Thoracic aorta (tissue), 2 donors: ENCODE measurements at regions not wholly inside any gene's neighbourhood (a gene's known extent, or its start where the extent isn't known, plus 50 kb on each side); places are given as distances from the start of the nearest gene placed in this dataset.

Source experiments
- ATAC-seq: fragments of 150-250 bp; one replicate; pipeline ENCODE4 v1.8.0; 2017; ENCODE audit warnings: low read depth; ENCODE audit not compliant: insufficient number of reproducible peaks, low FRiP score
- DNase-seq: peaks from one replicate; pipeline ENCODE4 v3.0.0-alpha.2; 2020; ENCODE audit warnings: low spot score
- H3K27ac ChIP-seq, 2 donors: fragments of 200-600 bp; sonication (generic); 1 replicate in 1 of 2; 2 replicates in 1 of 2; pipeline ENCODE4 v1.5.1; 2016; ENCODE audit warnings: mild to moderate bottlenecking in 2 of 2, moderate library complexity in 2 of 2
- H3K27me3 ChIP-seq: fragments of 200-600 bp; sonication (generic); replicated peaks from 2 replicates; pipeline ENCODE4 v1.6.0; 2016; ENCODE audit warnings: mild to moderate bottlenecking; ENCODE audit not compliant: insufficient read depth
- H3K36me3 ChIP-seq: fragments of 200-600 bp; sonication (generic); one replicate; pipeline ENCODE4 v1.5.1; 2016
- H3K4me1 ChIP-seq, 2 donors: fragments of 200-600 bp; sonication (generic); 1 replicate in 1 of 2; 2 replicates in 1 of 2; pipeline versions ENCODE4 v1.5.1 to v1.6.0; 2016; ENCODE audit warnings: low read depth in 2 of 2, mild to moderate bottlenecking in 1 of 2; ENCODE audit not compliant: control insufficient read depth in 1 of 2
- H3K4me3 ChIP-seq: fragments of 200-600 bp; sonication (generic); 2 replicates; pipeline ENCODE4 v1.5.1; 2016; ENCODE audit warnings: mild to moderate bottlenecking
- H3K9me3 ChIP-seq: fragments of 200-600 bp; sonication (generic); 2 replicates; pipeline ENCODE4 v1.5.1; 2016
- TF ChIP-seq, protein P1 (sequence below): fragments of 200-600 bp; sonication (generic); IDR thresholded peaks from one replicate; pipeline ENCODE4 v1.5.1; 2019; ENCODE audit warnings: antibody characterized with exemption

DNA sequence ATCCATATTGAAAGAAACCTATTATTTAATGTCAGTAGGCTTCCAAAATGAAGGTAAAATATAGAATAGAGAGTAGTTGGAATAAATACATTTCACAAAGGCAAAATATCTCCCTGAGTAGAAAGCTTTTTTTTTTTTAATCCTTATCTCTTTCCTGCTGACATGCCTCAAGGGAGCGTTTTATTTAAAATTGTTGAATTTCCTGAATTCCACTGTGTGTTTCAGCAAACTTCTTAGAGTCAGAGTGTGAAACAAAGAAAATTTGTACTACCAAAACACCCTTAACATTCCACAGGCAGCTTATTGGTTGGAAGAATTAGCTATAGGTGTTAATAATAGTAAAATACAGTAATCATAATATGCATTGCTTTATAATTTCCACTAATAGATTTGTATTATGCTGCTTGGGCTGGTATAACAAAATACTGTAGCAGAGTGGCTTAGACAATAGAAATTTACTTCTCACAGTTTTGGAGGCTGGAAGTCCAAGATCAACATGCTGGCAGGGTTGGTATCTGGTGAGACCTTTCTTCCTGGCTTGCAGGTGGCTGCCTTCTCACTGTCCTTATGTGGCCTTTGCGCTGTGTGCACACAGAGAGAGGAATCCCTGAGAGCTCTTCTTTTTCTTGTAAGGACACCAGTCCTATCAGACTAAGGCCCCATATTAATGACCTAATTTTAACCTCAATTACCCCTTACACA lies 468.4 kb upstream of the C1orf87 start:
- DNase-seq (no peak), ATAC-seq (no peak)
- no peaks in the 10 kb centered on the region for H3K9me3 ChIP-seq
- TF ChIP-seq, protein P1, sequence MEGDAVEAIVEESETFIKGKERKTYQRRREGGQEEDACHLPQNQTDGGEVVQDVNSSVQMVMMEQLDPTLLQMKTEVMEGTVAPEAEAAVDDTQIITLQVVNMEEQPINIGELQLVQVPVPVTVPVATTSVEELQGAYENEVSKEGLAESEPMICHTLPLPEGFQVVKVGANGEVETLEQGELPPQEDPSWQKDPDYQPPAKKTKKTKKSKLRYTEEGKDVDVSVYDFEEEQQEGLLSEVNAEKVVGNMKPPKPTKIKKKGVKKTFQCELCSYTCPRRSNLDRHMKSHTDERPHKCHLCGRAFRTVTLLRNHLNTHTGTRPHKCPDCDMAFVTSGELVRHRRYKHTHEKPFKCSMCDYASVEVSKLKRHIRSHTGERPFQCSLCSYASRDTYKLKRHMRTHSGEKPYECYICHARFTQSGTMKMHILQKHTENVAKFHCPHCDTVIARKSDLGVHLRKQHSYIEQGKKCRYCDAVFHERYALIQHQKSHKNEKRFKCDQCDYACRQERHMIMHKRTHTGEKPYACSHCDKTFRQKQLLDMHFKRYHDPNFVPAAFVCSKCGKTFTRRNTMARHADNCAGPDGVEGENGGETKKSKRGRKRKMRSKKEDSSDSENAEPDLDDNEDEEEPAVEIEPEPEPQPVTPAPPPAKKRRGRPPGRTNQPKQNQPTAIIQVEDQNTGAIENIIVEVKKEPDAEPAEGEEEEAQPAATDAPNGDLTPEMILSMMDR, result no peak
- H3K4me1 ChIP-seq, result peaks cover 8 to 19% of the 10 kb centered on the region in 2 donors
- H3K4me3 ChIP-seq, result no peak overlapping the region
- no peaks in the 10 kb centered on the region for H3K27me3 ChIP-seq
- H3K27ac ChIP-seq, result no peak overlapping the region
- H3K36me3 ChIP-seq, result no peaks in the 10 kb centered on the region

DNA sequence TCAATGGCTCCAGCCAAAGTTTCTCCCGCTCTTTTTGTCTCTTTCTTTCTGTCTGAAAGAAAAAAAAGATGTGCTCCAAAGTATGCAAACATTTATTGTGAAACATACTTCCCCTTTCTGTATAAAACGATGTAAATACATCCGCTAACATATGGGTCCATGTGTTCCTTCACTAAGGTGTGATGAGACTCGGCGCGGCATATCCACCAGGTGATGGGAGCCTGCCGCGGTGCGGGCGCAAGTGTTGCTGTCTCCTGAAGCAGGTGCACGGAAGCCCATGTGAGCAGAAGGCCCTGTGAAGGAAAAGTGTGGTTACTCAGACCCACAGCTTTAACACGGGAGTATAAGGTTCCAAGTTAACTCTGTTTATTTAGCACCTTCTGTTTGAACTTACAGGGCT lies 466.6 kb upstream of the C1orf87 start:
- no peaks in the 10 kb centered on the region for H3K36me3 ChIP-seq
- H3K4me3 ChIP-seq, result no peak overlapping the region
- H3K9me3 ChIP-seq, result no peaks in the 10 kb centered on the region
- DNase-seq (no peak), ATAC-seq (no peak)
- H3K4me1 ChIP-seq, result peaks cover 8 to 18% of the 10 kb centered on the region in 2 donors
- TF ChIP-seq, protein P1, result no peak
- H3K27ac ChIP-seq, result no peak overlapping the region
- no peaks in the 10 kb centered on the region for H3K27me3 ChIP-seq

DNA sequence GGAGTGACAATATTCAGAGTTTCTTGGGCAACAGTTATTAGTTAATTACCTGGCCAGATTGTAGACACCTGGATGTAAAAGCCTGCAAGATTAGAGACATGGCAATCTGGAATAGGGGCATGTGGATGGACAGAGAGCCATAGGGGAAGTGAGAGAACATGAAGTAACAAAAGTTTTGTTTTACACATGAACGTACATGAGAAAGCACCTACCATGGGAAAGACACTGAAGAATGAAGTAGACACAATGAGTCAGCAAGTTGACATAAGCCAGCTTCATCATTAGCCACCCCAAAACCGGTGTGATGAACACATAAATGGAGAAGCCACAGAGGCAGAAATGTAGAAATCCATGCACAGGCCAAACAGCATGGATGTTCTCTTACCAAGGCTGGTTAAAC lies 462.1 kb upstream of the C1orf87 start:
- Histone ChIP-seq H3K4me3 (no peak overlapping the region), H3K36me3 (no peaks in the 10 kb centered on the region), H3K4me1 (no peaks in the 10 kb centered on the region), H3K27ac (no peak overlapping the region), H3K9me3 (no peaks in the 10 kb centered on the region), H3K27me3 (no peaks in the 10 kb centered on the region)
- TF ChIP-seq, protein P1, result no peak
- ATAC-seq (no peak), DNase-seq (no peak)

DNA sequence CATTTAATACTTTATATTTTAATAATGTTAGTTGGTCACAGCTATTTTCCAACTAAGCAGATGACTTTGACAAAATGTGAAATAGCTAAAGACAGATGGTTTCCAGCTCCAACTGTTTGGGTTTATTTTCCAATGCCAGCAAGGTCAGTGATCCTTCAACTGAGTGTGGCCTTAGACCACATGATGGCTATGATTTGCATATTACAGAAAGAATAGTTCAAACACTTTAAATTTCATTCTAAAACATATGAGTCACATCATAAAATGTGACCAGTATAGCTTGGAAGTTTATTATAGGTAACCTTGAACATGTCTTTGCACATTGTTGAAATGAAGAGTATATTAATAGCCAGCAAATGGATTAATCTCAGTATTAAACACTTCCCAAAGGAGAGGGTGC lies 454.0 kb upstream of the C1orf87 start:
- TF ChIP-seq, protein P1, result no peak
- ATAC-seq, result no peak

DNA sequence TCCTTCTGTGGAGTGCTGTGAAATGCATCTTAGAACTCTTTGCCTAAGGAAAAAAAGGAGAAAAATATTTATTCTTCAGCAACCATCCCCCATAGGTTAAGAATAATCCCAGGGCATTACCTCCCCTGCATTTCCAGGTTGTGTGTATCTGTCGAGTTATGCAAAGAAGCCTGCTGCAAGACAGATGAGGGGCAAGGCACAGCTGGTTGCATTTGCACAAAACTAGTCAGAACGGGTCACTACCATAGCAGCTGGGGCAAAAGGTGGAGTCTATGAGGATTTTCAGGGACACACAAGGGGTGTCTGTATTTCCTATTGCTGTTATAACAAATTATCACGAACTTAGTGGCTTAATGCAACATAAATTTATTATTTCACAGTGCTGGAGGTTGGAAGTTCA lies 443.4 kb upstream of the C1orf87 start:
- Histone ChIP-seq H3K9me3 (no peaks in the 10 kb centered on the region), H3K4me3 (no peak overlapping the region), H3K4me1 (no peaks in the 10 kb centered on the region), H3K27me3 (no peaks in the 10 kb centered on the region), H3K27ac (no peak overlapping the region), H3K36me3 (no peaks in the 10 kb centered on the region)
- ATAC-seq (no peak), DNase-seq (no peak)
- TF ChIP-seq, protein P1, result no peak

More for the DNA sequence above, 454.0 kb upstream of the C1orf87 start:
- no peak for DNase-seq
- no peak overlapping the region for H3K4me3 ChIP-seq
- H3K4me1 ChIP-seq, result no peaks in the 10 kb centered on the region
- no peaks in the 10 kb centered on the region for H3K36me3 ChIP-seq
- no peak overlapping the region for H3K27ac ChIP-seq
- no peaks in the 10 kb centered on the region for H3K27me3 ChIP-seq
- no peaks in the 10 kb centered on the region for H3K9me3 ChIP-seq
